SK-N-MC (cell line): ENCODE measurements at regions not wholly inside any gene's neighbourhood (a gene's known extent, or its start where the extent isn't known, plus 50 kb on each side); places are given as distances from the start of the nearest gene placed in this dataset.
"Not testable (repeated sequence)": the region's sequence is repeated elsewhere in the genome, so short reads cannot be mapped to it uniquely, and the experiment has no call there.

Source experiments
- EZH2 ChIP-seq: fragments of 200-600 bp; sonication (generic); IDR thresholded peaks from one replicate; pipeline ENCODE4 v1.6.1; 2017; ENCODE audit warnings: antibody characterized with exemption
- POLR2AphosphoS5 ChIP-seq: IDR thresholded peaks from 2 replicates; pipeline ENCODE4 v1.6.1; 2012; ENCODE audit warnings: mild to moderate bottlenecking, low read depth, low read length, borderline replicate concordance

- not testable (repeated sequence) for TF ChIP-seq POLR2AphosphoS5, EZH2
Measured at GRCh38 chr1:85523061-85523460, 57.5 kb upstream of the CCN1 start.
